ENCODE measurements at regions not wholly inside any gene's neighbourhood (a gene's known extent, or its start where the extent isn't known, plus 50 kb on each side); places are given as distances from the start of the nearest gene placed in this dataset.

DNA sequence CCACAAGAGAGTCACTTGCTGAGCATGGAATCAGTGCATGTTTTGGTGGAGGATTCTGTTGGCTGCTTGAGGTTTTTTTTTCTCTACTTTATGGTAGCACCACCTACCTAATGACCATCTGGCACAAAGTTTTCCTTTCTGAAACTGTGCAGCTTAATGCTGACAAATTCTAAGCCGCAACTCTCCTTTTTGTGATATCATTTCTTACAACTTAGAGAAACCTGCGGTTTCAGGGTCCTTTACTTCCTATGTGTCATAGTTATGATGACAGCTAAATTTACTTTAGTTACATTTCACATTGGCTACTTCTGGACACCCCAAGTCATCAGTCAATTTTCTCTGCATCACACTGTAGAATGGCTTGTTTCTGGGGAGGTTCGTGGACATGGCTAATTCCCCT, 115.4 kb upstream of the TMTC4 start:
- Histone ChIP-seq H3K27ac (ENCODE audit: low read depth) (no peak overlapping the region), H3K36me3 (ENCODE audit: insufficient read depth) (no peaks in the 10 kb centered on the region), H3K4me1 (ENCODE audit: insufficient read depth) (peaks cover 6% of the 10 kb centered on the region; the same call in 1 of the 2 replicates), H3K4me2 (no peak overlapping the region), H3K4me3 (no peak overlapping the region), H4K20me1 (replicated peaks; ENCODE audit: insufficient read depth) (no peaks in the 10 kb centered on the region), H3K79me2 (replicated peaks; ENCODE audit: insufficient read depth) (no peaks in the 10 kb centered on the region), H2AFZ (peak overlapping the region; percentile 92), H3K27me3 (ENCODE audit: insufficient read depth) (no peaks in the 10 kb centered on the region), H3K9me2 (ENCODE audit: insufficient read depth) (no peaks in the 10 kb centered on the region; the same call in 1 of the 2 replicates), H3F3A (replicated peaks; ENCODE audit: low read depth) (no peaks in the 10 kb centered on the region)
- H3K9me3 Mint-ChIP-seq = peaks cover 45% of the 10 kb centered on the region
- H3K27me3 Mint-ChIP-seq (ENCODE audit: insufficient read depth, low read depth, poor library complexity) = no peaks in the 10 kb centered on the region
- H3K4me3 Mint-ChIP-seq = no peak overlapping the region
- no peak for TF ChIP-seq JUNB (IDR thresholded peaks at IDR 0.05; ENCODE audit: unreplicated experiment)
- TF ChIP-seq NANOG (IDR thresholded peaks at IDR 0.05; ENCODE audit: borderline replicate concordance) = no peak
- H3K27ac Mint-ChIP-seq = no peak overlapping the region
- peaks cover 5% of the 10 kb centered on the region; the same call in 2 of the 3 replicates for H3K4me1 Mint-ChIP-seq
- peaks cover 29% of the 10 kb centered on the region for H3K36me3 Mint-ChIP-seq (ENCODE audit: low read depth)
- no peak for ATAC-seq
- DNase-seq (ENCODE audit: low spot score) = no peak

DNA sequence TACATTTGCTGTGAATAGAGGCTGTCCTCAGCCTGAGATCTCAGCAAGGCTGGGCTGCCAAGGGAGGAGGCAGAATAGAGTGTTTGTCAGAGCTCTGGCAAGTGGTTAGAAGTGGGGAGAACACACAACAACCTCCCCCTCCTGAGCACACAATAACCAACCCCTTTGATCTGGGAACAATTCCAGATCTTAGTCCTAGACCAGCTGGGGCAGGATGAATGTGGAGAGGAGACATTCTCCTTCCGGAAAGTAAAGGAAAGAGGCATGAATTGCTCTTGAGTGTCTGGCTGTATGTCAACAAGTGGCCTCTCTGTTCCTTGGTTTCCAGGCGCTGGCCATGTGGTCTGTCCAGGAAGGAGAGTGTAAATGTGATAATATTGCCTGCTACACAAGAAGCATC, 114.9 kb upstream of the TMTC4 start:
- Histone ChIP-seq H3K4me1 (ENCODE audit: insufficient read depth) (peaks cover 6% of the 10 kb centered on the region; the same call in 1 of the 2 replicates), H3K9me2 (ENCODE audit: insufficient read depth) (no peaks in the 10 kb centered on the region; the same call in 1 of the 2 replicates), H3K79me2 (replicated peaks; ENCODE audit: insufficient read depth) (no peaks in the 10 kb centered on the region), H3K4me2 (no peak overlapping the region), H3K27me3 (ENCODE audit: insufficient read depth) (no peaks in the 10 kb centered on the region), H3F3A (replicated peaks; ENCODE audit: low read depth) (no peaks in the 10 kb centered on the region), H3K27ac (ENCODE audit: low read depth) (no peak overlapping the region), H2AFZ (peak overlapping the region; percentile 92), H3K36me3 (ENCODE audit: insufficient read depth) (no peaks in the 10 kb centered on the region), H3K4me3 (no peak overlapping the region), H4K20me1 (replicated peaks; ENCODE audit: insufficient read depth) (no peaks in the 10 kb centered on the region)
- Mint-ChIP-seq H3K4me3 (no peak overlapping the region), H3K27me3 (ENCODE audit: insufficient read depth, low read depth, poor library complexity) (no peaks in the 10 kb centered on the region), H3K4me1 (peaks cover 5% of the 10 kb centered on the region; the same call in 2 of the 3 replicates), H3K27ac (no peak overlapping the region), H3K9me3 (peaks cover 42% of the 10 kb centered on the region), H3K36me3 (ENCODE audit: low read depth) (peaks cover 26% of the 10 kb centered on the region)
- DNase-seq (ENCODE audit: low spot score) (no peak), ATAC-seq (no peak)
- TF ChIP-seq ZNF462 (CRISPR knock-in tag; IDR thresholded peaks at IDR 0.05) (no peak), EZH2 (IDR thresholded peaks at IDR 0.05; ENCODE audit: low read depth, unreplicated experiment) (no peak), ZNF114 (CRISPR knock-in tag; IDR thresholded peaks at IDR 0.05) (no peak), NANOG (IDR thresholded peaks at IDR 0.05; ENCODE audit: borderline replicate concordance) (no peak), ETS1 (IDR thresholded peaks at IDR 0.05) (no peak), STAT1 (IDR thresholded peaks at IDR 0.05; ENCODE audit: unreplicated experiment) (no peak), CTCF (conservative IDR thresholded peaks at IDR 0.05; ENCODE audit: low read depth in 2 of 2) (no peak), JUNB (IDR thresholded peaks at IDR 0.05; ENCODE audit: unreplicated experiment) (no peak)

All from GM23338 (cell line).